Endothelial cell of umbilical vein (primary cell): ENCODE measurements at regions not wholly inside any gene's neighbourhood (a gene's known extent, or its start where the extent isn't known, plus 50 kb on each side); places are given as distances from the start of the nearest gene placed in this dataset.

Experiments used
- BruUV-seq: library from RNA; stranded (reverse); fragments of 400-500 nt; replicated peaks from 2 replicates; lab custom pipeline; 2021; lab: Mats Ljungman, UMichigan
- CTCF ChIA-PET: fragments of 300-600, 350-600 bp; sonication (Branson Sonifier 250); formaldehyde crosslinking; loops from one replicate; lab custom pipeline; 2021; ENCODE audit warnings: antibody characterized with exemption, inconsistent platforms; lab: Charles Lee
- POLR2A ChIA-PET: fragments of 300-600, 350-600 bp; sonication (Branson Sonifier 250); formaldehyde crosslinking; loops from one replicate; lab custom pipeline; 2021; ENCODE audit warnings: antibody characterized with exemption, inconsistent platforms; lab: Charles Lee
- DNase-seq: peaks from one replicate; pipeline ENCODE4 v3.0.0-alpha.2; 2011; ENCODE audit warnings: low read depth, low spot score
- FAIRE-seq: peaks from 2 replicates; lab custom pipeline; 2011; peaks lifted over from hg19 to GRCh38; lab: Jason Lieb, UNC
- H2AFZ ChIP-seq: 2 replicates; pipeline ENCODE4 v1.6.0; 2012; ENCODE audit warnings: low read depth, low read length, control low read depth, inconsistent platforms
- H3K27ac ChIP-seq: 2 replicates; pipeline ENCODE4 v1.5.1; 2011; ENCODE audit warnings: low read depth, mild to moderate bottlenecking, control low read depth, low read length, moderate library complexity; ENCODE audit not compliant: insufficient read depth
- H3K27me3 ChIP-seq, 2 experiments: 2 replicates each; pipeline versions ENCODE4 v1.6.0 to v1.6.1; 2011; ENCODE audit warnings: low read length in 2 of 2, mixed read lengths in 1 of 2; ENCODE audit not compliant: control insufficient read depth in 2 of 2, insufficient read depth in 2 of 2
- H3K36me3 ChIP-seq, 2 experiments: 2 replicates in 1 of 2; 3 replicates in 1 of 2; pipeline ENCODE4 v1.5.1; 2011; ENCODE audit warnings: low read length in 2 of 2, mild to moderate bottlenecking in 1 of 2, moderate library complexity in 1 of 2; ENCODE audit not compliant: control insufficient read depth in 2 of 2, insufficient read depth in 2 of 2; ENCODE audit errors: extremely low read depth in 1 of 2
- H3K4me1 ChIP-seq: 3 replicates; pipeline ENCODE4 v1.5.1; 2011; ENCODE audit warnings: mild to moderate bottlenecking, low read length; ENCODE audit not compliant: control insufficient read depth, insufficient read depth; ENCODE audit errors: extremely low read depth
- H3K4me2 ChIP-seq: 2 replicates; pipeline ENCODE4 v1.6.1; 2011; ENCODE audit warnings: low read length, control low read depth, mixed read lengths; ENCODE audit not compliant: insufficient read depth
- H3K4me3 ChIP-seq, 3 experiments: fragments of 200-600 bp in 1 of 3; sonication (generic), shearing (Covaris generic) in 1 of 3; replicated peaks in 1 of 3; 2 replicates each; pipeline ENCODE4 v1.5.1; 2011 to 2016; ENCODE audit warnings: control low read depth in 3 of 3, low read length in 3 of 3, mild to moderate bottlenecking in 2 of 3, inconsistent platforms in 1 of 3, low read depth in 1 of 3, moderate library complexity in 1 of 3; ENCODE audit not compliant: insufficient read depth in 1 of 3
- H3K79me2 ChIP-seq: 2 replicates; pipeline ENCODE4 v1.6.0; 2012; ENCODE audit warnings: low read length, inconsistent platforms; ENCODE audit not compliant: control insufficient read depth, insufficient read depth
- H3K9ac ChIP-seq: replicated peaks from 2 replicates; pipeline ENCODE3; 2011; ENCODE audit warnings: low read length, control low read depth; ENCODE audit not compliant: insufficient read depth; ENCODE audit errors: extremely low read depth
- H3K9me1 ChIP-seq: replicated peaks from 3 replicates; pipeline ENCODE4 v1.6.0; 2011; ENCODE audit warnings: mild to moderate bottlenecking, low read length; ENCODE audit not compliant: control insufficient read depth, insufficient read depth; ENCODE audit errors: extremely low read depth
- H3K9me3 ChIP-seq: replicated peaks from 2 replicates; pipeline ENCODE4 v1.5.1; 2012; ENCODE audit warnings: low read length, inconsistent platforms; ENCODE audit not compliant: control insufficient read depth, insufficient read depth
- H4K20me1 ChIP-seq: replicated peaks from 2 replicates; pipeline ENCODE3; 2011; ENCODE audit warnings: mild to moderate bottlenecking, low read length; ENCODE audit not compliant: control insufficient read depth, insufficient read depth; ENCODE audit errors: extremely low read depth
- EZH2 ChIP-seq: IDR thresholded peaks from 2 replicates; pipeline ENCODE4 v1.6.1; 2012; ENCODE audit warnings: borderline replicate concordance, low read depth, mild to moderate bottlenecking, moderate library complexity, low read length, inconsistent platforms; ENCODE audit not compliant: severe bottlenecking
- FOS ChIP-seq: IDR thresholded peaks from 2 replicates; pipeline ENCODE4 v1.6.1; 2011; ENCODE audit warnings: mild to moderate bottlenecking, low read length, moderate library complexity, borderline replicate concordance; ENCODE audit not compliant: insufficient read depth
- GATA2 ChIP-seq: IDR thresholded peaks from 2 replicates; pipeline ENCODE4 v1.7.0; 2011; ENCODE audit warnings: low read depth, mild to moderate bottlenecking, moderate library complexity, mixed read lengths, low read length; ENCODE audit not compliant: insufficient read length, insufficient read depth
- JUN ChIP-seq: IDR thresholded peaks from 2 replicates; pipeline ENCODE4 v1.6.1; 2011; ENCODE audit warnings: borderline replicate concordance, low read depth; ENCODE audit not compliant: insufficient read length, insufficient read depth
- MYC ChIP-seq: IDR thresholded peaks from one replicate; pipeline ENCODE4 v1.6.1; 2011; ENCODE audit warnings: mild to moderate bottlenecking, low read depth, low read length
- POLR2A ChIP-seq: IDR thresholded peaks from 2 replicates; pipeline ENCODE4 v1.6.1; 2012; ENCODE audit warnings: low read depth, mild to moderate bottlenecking, control low read depth, low read length
- POLR2AphosphoS5 ChIP-seq: IDR thresholded peaks from 2 replicates; pipeline ENCODE4 v1.6.1; 2012; ENCODE audit warnings: low read depth, mild to moderate bottlenecking, control low read depth, low read length, moderate library complexity; ENCODE audit not compliant: insufficient read depth
- dilution Hi-C: fragments of 300-500 bp; cut with MboI; formaldehyde crosslinking; loops from one replicate; pipeline ENCODE4 v1.15.0; 2019; ENCODE audit warnings: low sequenced_read_pairs; ENCODE audit not compliant: extremely low pct_ligation_motif_present
- intact Hi-C: fragments of 100-400 bp; cut with micrococcal nuclease; formaldehyde crosslinking; loops from one replicate; pipeline ENCODE4 v1.10.0; 2022
- TF ChIP-seq, protein P1 (sequence below), 2 donors: IDR thresholded peaks; 1 replicate in 1 of 2; 2 replicates in 1 of 2; pipeline ENCODE4 v1.5.1; 2011; ENCODE audit warnings: low read length in 2 of 2, mild to moderate bottlenecking in 2 of 2, moderate library complexity in 2 of 2, control low read depth in 1 of 2, inconsistent platforms in 1 of 2, low read depth in 1 of 2; ENCODE audit not compliant: insufficient read depth in 1 of 2; ENCODE audit errors: extremely low read depth in 1 of 2
- TF ChIP-seq, protein P2 (sequence below): IDR thresholded peaks from 2 replicates; pipeline ENCODE4 v1.6.1; 2011; ENCODE audit not compliant: insufficient read depth, insufficient read length

DNA sequence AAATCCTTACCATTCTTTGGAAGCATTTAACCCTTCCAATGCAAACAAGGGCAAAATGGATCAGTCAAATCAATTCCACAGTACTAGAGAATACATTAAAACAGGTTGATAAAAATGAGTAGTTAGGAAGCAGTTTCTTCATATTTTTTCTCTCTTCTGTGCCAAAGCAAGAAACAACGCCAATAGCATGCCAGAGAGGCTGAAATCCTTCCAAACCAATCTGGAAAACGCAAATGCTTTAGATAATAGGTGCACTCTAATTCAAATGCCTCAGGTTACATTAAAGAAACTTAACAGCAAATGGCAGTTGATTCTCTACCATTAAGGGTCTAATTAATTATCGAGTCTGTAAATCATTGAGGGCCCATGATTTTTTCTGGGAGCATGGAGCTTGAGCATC is 755.2 kb downstream of the C6orf118 start:
- H3K79me2 ChIP-seq, result no peaks in the 10 kb centered on the region
- no TSS peak for BruUV-seq
- no peaks in the 10 kb centered on the region for H3K36me3 ChIP-seq
- dilution Hi-C loops (no loop called here), intact Hi-C loops (no loop called here)
- H2AFZ ChIP-seq, result no peak overlapping the region
- no peak for DNase-seq
- H3K4me1 ChIP-seq, result no peaks in the 10 kb centered on the region
- POLR2A ChIA-PET, result no interaction called here
- FAIRE-seq, result no peak
- H3K9ac ChIP-seq, result no peak overlapping the region
- H3K4me3 ChIP-seq, result no peak overlapping the region
- no peak overlapping the region for H3K4me2 ChIP-seq
- H3K9me3 ChIP-seq, result no peaks in the 10 kb centered on the region
- H3K27me3 ChIP-seq, result no peaks in the 10 kb centered on the region
- CTCF ChIA-PET, result no interaction called here
- H3K27ac ChIP-seq, result no peak overlapping the region
- H3K9me1 ChIP-seq, result no peaks in the 10 kb centered on the region
- H4K20me1 ChIP-seq, result no peaks in the 10 kb centered on the region
- TF ChIP-seq MYC, result no peak
- no peak for TF ChIP-seq FOS
- TF ChIP-seq POLR2AphosphoS5, result no peak
- TF ChIP-seq, protein P1, sequence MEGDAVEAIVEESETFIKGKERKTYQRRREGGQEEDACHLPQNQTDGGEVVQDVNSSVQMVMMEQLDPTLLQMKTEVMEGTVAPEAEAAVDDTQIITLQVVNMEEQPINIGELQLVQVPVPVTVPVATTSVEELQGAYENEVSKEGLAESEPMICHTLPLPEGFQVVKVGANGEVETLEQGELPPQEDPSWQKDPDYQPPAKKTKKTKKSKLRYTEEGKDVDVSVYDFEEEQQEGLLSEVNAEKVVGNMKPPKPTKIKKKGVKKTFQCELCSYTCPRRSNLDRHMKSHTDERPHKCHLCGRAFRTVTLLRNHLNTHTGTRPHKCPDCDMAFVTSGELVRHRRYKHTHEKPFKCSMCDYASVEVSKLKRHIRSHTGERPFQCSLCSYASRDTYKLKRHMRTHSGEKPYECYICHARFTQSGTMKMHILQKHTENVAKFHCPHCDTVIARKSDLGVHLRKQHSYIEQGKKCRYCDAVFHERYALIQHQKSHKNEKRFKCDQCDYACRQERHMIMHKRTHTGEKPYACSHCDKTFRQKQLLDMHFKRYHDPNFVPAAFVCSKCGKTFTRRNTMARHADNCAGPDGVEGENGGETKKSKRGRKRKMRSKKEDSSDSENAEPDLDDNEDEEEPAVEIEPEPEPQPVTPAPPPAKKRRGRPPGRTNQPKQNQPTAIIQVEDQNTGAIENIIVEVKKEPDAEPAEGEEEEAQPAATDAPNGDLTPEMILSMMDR (IDR thresholded peaks at IDR 0.05; ENCODE audit: extremely low read depth in 1 of 2, insufficient read depth in 1 of 2, low read depth in 1 of 2, low read length in 2 of 2), result no peak
- TF ChIP-seq GATA2, result no peak
- no peak for TF ChIP-seq POLR2A
- TF ChIP-seq JUN, result no peak
- no peak for TF ChIP-seq EZH2
- TF ChIP-seq, protein P2, sequence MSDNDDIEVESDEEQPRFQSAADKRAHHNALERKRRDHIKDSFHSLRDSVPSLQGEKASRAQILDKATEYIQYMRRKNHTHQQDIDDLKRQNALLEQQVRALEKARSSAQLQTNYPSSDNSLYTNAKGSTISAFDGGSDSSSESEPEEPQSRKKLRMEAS, result no peak
